HEK293T (cell line): ENCODE measurements at regions not wholly inside any gene's neighbourhood (a gene's known extent, or its start where the extent isn't known, plus 50 kb on each side); places are given as distances from the start of the nearest gene placed in this dataset.

Source experiments
- ARNT ChIP-seq: fragments of 450-650 bp; IDR thresholded peaks from 2 replicates; pipeline ENCODE4 v1.6.1; 2017; ENCODE audit warnings: mild to moderate bottlenecking
- BHLHE40 ChIP-seq: fragments of 450-650 bp; IDR thresholded peaks from 2 replicates; pipeline ENCODE4 v1.6.1; 2016; ENCODE audit warnings: mild to moderate bottlenecking, moderate library complexity, borderline replicate concordance
- ELF4 ChIP-seq: fragments of 450-650 bp; IDR thresholded peaks from 2 replicates; pipeline ENCODE4 v1.6.1; 2017; ENCODE audit warnings: antibody characterized with exemption
- FOXA1 ChIP-seq: fragments of 450-650 bp; IDR thresholded peaks from 2 replicates; pipeline ENCODE4 v1.6.1; 2016; ENCODE audit warnings: mild to moderate bottlenecking
- FOXM1 ChIP-seq: fragments of 450-650 bp; IDR thresholded peaks from 2 replicates; pipeline ENCODE4 v1.6.1; 2017; ENCODE audit warnings: mild to moderate bottlenecking, borderline replicate concordance
- LEF1 ChIP-seq: fragments of 450-650 bp; IDR thresholded peaks from 2 replicates; pipeline ENCODE4 v1.6.1; 2017; ENCODE audit warnings: mild to moderate bottlenecking, borderline replicate concordance
- SP1 ChIP-seq: fragments of 450-650 bp; IDR thresholded peaks from 2 replicates; pipeline ENCODE4 v1.6.1; 2017
- TF ChIP-seq, protein P1 (sequence below): fragments of 450-650 bp; IDR thresholded peaks from 2 replicates; pipeline ENCODE4 v1.6.1; 2016

DNA sequence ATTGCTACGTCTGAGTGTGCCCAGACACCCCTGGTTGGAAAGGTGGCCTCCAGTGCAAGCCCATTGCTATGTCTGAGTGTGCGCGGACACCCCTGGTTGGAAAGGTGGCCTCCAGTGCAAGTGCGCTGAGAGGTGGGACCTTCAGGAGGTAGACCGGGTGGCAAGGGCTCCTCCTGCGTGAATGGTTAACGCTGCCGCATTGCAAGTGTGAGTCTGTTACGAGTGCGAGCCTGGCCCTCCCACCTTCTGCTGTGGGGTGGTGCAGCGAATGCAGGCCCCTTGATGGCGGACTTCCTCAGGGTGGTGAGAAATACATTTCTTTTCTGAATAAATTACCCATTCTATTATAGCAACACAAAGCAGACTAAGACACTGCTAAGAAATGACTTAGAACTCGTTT lies 208.8 kb downstream of the DLL1 start:
- no peak for TF ChIP-seq LEF1
- no peak for TF ChIP-seq FOXM1
- TF ChIP-seq BHLHE40: no peak
- no peak for TF ChIP-seq FOXA1
- TF ChIP-seq, protein P1, sequence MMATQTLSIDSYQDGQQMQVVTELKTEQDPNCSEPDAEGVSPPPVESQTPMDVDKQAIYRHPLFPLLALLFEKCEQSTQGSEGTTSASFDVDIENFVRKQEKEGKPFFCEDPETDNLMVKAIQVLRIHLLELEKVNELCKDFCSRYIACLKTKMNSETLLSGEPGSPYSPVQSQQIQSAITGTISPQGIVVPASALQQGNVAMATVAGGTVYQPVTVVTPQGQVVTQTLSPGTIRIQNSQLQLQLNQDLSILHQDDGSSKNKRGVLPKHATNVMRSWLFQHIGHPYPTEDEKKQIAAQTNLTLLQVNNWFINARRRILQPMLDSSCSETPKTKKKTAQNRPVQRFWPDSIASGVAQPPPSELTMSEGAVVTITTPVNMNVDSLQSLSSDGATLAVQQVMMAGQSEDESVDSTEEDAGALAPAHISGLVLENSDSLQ: no peak
- no peak for TF ChIP-seq ARNT
- TF ChIP-seq ELF4: no peak
- no peak for TF ChIP-seq SP1
